GM23338 (cell line): ENCODE measurements at regions not wholly inside any gene's neighbourhood (a gene's known extent, or its start where the extent isn't known, plus 50 kb on each side); places are given as distances from the start of the nearest gene placed in this dataset.

Source experiments
- ATAC-seq: fragments of 200-7000 bp; cut with Tn5 transposase; 3 replicates; pipeline ENCODE4 v1.9.1; 2020
- DNase-seq: peaks from one replicate; pipeline ENCODE4 v3.0.0-alpha.2; 2015; ENCODE audit warnings: low spot score
- H2AFZ ChIP-seq: fragments of 200-600 bp; sonication (generic); 2 replicates; pipeline ENCODE4 v1.8.0; 2016; ENCODE audit warnings: antibody characterized with exemption, mild to moderate bottlenecking, moderate library complexity
- H3F3A ChIP-seq: fragments of 200-600 bp; sonication (generic); replicated peaks from 2 replicates; pipeline ENCODE4 v1.8.0; 2017; ENCODE audit warnings: antibody characterized with exemption, mixed run types, low read depth
- H3K27ac ChIP-seq: fragments of 200-600 bp; sonication (generic); 2 replicates; pipeline ENCODE4 v1.6.1; 2016; ENCODE audit warnings: low read depth
- H3K27me3 ChIP-seq: fragments of 200-600 bp; sonication (generic); 2 replicates; pipeline ENCODE4 v1.8.0; 2016; ENCODE audit warnings: mild to moderate bottlenecking, mixed run types, moderate library complexity; ENCODE audit not compliant: insufficient read depth
- H3K36me3 ChIP-seq: fragments of 200-600 bp; sonication (generic); 2 replicates; pipeline ENCODE4 v1.8.0; 2016; ENCODE audit warnings: mild to moderate bottlenecking; ENCODE audit not compliant: insufficient read depth
- H3K4me1 ChIP-seq: fragments of 200-600 bp; sonication (generic); 2 replicates; pipeline ENCODE4 v1.8.0; 2016; ENCODE audit warnings: mild to moderate bottlenecking, moderate library complexity; ENCODE audit not compliant: insufficient read depth
- H3K4me2 ChIP-seq: fragments of 200-600 bp; sonication (generic); 2 replicates; pipeline ENCODE4 v1.7.1; 2017; ENCODE audit warnings: mixed run types
- H3K4me3 ChIP-seq: fragments of 200-600 bp; sonication (generic); 2 replicates; pipeline ENCODE4 v1.6.1; 2016; ENCODE audit warnings: mixed run types
- H3K79me2 ChIP-seq: fragments of 200-600 bp; sonication (generic); replicated peaks from 2 replicates; pipeline ENCODE4 v1.8.0; 2017; ENCODE audit warnings: mild to moderate bottlenecking; ENCODE audit not compliant: insufficient read depth
- H3K9me2 ChIP-seq: fragments of 200-600 bp; sonication (generic); 2 replicates; pipeline ENCODE4 v1.8.0; 2017; ENCODE audit not compliant: insufficient read depth
- H4K20me1 ChIP-seq: fragments of 200-600 bp; sonication (generic); replicated peaks from 2 replicates; pipeline ENCODE4 v1.8.0; 2017; ENCODE audit warnings: mild to moderate bottlenecking; ENCODE audit not compliant: insufficient read depth
- H3K27ac Mint-ChIP-seq: 2 replicates; pipeline ENCODE4 v1.8.0; 2020; ENCODE audit warnings: inconsistent platforms, mild to moderate bottlenecking, moderate library complexity, mixed read lengths
- H3K27me3 Mint-ChIP-seq: 3 replicates; pipeline ENCODE4 v1.8.0; 2022; ENCODE audit warnings: low read depth, mild to moderate bottlenecking, moderate library complexity, mixed read lengths, inconsistent platforms; ENCODE audit not compliant: insufficient read depth, poor library complexity
- H3K36me3 Mint-ChIP-seq: 3 replicates; pipeline ENCODE4 v1.8.0; 2021; ENCODE audit warnings: low read depth, mild to moderate bottlenecking, inconsistent platforms, moderate library complexity, mixed read lengths
- H3K4me1 Mint-ChIP-seq: 3 replicates; pipeline ENCODE4 v1.8.0; 2020; ENCODE audit warnings: mild to moderate bottlenecking, inconsistent platforms, mixed read lengths
- H3K4me3 Mint-ChIP-seq: 3 replicates; pipeline ENCODE4 v1.8.0; 2021; ENCODE audit warnings: moderate library complexity, mild to moderate bottlenecking, inconsistent platforms, mixed read lengths
- H3K9me3 Mint-ChIP-seq: 3 replicates; pipeline ENCODE4 v1.8.0; 2020; ENCODE audit warnings: moderate library complexity, mild to moderate bottlenecking, inconsistent platforms, mixed read lengths
- ZNF114 ChIP-seq: fragments of 250-450 bp; sonication (Bioruptor Pico); IDR thresholded peaks from 2 replicates; pipeline ENCODE4 v1.5.0; 2020; ENCODE audit warnings: mild to moderate bottlenecking, moderate library complexity
- ZNF331 ChIP-seq: fragments of 250-450 bp; sonication (Bioruptor Pico); IDR thresholded peaks from 2 replicates; pipeline ENCODE4 v1.5.0; 2020; ENCODE audit warnings: low read depth, mild to moderate bottlenecking, moderate library complexity
- ZNF462 ChIP-seq: fragments of 250-450 bp; sonication (Bioruptor Pico); IDR thresholded peaks from 2 replicates; pipeline ENCODE4 v1.5.0; 2020; ENCODE audit warnings: mild to moderate bottlenecking, moderate library complexity
- TF ChIP-seq, protein P1 (sequence below), 2 experiments: fragments of 200-600 bp in 1 of 2; sonication (generic) in 1 of 2; conservative IDR thresholded peaks; 2 replicates each; pipeline versions ENCODE4 v1.5.1 to v1.6.1; 2016 to 2017; ENCODE audit warnings: antibody characterized with exemption in 2 of 2, low read depth in 2 of 2, mild to moderate bottlenecking in 2 of 2, moderate library complexity in 1 of 2

- no peaks in the 10 kb centered on the region for H3K36me3 ChIP-seq
- Mint-ChIP-seq H3K4me3 (no peak overlapping the region), H3K27me3 (no peaks in the 10 kb centered on the region), H3K9me3 (no peaks in the 10 kb centered on the region), H3K27ac (no peak overlapping the region), H3K36me3 (no peaks in the 10 kb centered on the region), H3K4me1 (no peaks in the 10 kb centered on the region)
- no peaks in the 10 kb centered on the region for H3K79me2 ChIP-seq
- H3F3A ChIP-seq, result no peaks in the 10 kb centered on the region
- H3K4me3 ChIP-seq, result no peak overlapping the region
- no peak overlapping the region for H3K4me2 ChIP-seq
- no peak for DNase-seq
- H4K20me1 ChIP-seq, result no peaks in the 10 kb centered on the region
- TF ChIP-seq ZNF114 (no peak), ZNF462 (no peak)
- TF ChIP-seq, protein P1, sequence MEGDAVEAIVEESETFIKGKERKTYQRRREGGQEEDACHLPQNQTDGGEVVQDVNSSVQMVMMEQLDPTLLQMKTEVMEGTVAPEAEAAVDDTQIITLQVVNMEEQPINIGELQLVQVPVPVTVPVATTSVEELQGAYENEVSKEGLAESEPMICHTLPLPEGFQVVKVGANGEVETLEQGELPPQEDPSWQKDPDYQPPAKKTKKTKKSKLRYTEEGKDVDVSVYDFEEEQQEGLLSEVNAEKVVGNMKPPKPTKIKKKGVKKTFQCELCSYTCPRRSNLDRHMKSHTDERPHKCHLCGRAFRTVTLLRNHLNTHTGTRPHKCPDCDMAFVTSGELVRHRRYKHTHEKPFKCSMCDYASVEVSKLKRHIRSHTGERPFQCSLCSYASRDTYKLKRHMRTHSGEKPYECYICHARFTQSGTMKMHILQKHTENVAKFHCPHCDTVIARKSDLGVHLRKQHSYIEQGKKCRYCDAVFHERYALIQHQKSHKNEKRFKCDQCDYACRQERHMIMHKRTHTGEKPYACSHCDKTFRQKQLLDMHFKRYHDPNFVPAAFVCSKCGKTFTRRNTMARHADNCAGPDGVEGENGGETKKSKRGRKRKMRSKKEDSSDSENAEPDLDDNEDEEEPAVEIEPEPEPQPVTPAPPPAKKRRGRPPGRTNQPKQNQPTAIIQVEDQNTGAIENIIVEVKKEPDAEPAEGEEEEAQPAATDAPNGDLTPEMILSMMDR (conservative IDR thresholded peaks at IDR 0.05; ENCODE audit: low read depth in 2 of 2), result no peak
- no peak for ATAC-seq
- no peak overlapping the region for H3K27ac ChIP-seq
- H3K4me1 ChIP-seq, result no peaks in the 10 kb centered on the region
- H2AFZ ChIP-seq, result no peak overlapping the region
- no peaks in the 10 kb centered on the region for H3K27me3 ChIP-seq
- no peaks in the 10 kb centered on the region for H3K9me2 ChIP-seq
Observed at GRCh38 chr2:35938838-35939237, 416.7 kb upstream of the CRIM1 start.

- H3K27ac Mint-ChIP-seq, result no peak overlapping the region
- no peak for TF ChIP-seq ZNF331 (CRISPR knock-in tag)
- no peak for TF ChIP-seq ZNF462
Observed at GRCh38 chr2:35933031-35933430, 422.5 kb upstream of the CRIM1 start.

More at GRCh38 chr2:35933031-35933430, 422.5 kb upstream of the CRIM1 start:
- Mint-ChIP-seq H3K9me3 (no peaks in the 10 kb centered on the region; the same call in 2 of the 3 replicates), H3K36me3 (no peaks in the 10 kb centered on the region; the same call in 2 of the 3 replicates), H3K4me1 (peaks cover 2% of the 10 kb centered on the region; the same call in 2 of the 3 replicates), H3K27me3 (no peaks in the 10 kb centered on the region), H3K4me3 (no peak overlapping the region)
- Histone ChIP-seq H3K9me2 (no peaks in the 10 kb centered on the region), H3K27me3 (no peaks in the 10 kb centered on the region), H2AFZ (no peak overlapping the region; the same call in 1 of the 2 replicates), H3K36me3 (no peaks in the 10 kb centered on the region), H3K4me2 (no peak overlapping the region), H3K27ac (no peak overlapping the region), H4K20me1 (no peaks in the 10 kb centered on the region), H3K4me3 (no peak overlapping the region), H3K79me2 (no peaks in the 10 kb centered on the region), H3F3A (no peaks in the 10 kb centered on the region), H3K4me1 (no peaks in the 10 kb centered on the region)
- DNase-seq (no peak), ATAC-seq (no peak)
